NCI-H2107 (cell line): ENCODE measurements at regions not wholly inside any gene's neighbourhood (a gene's known extent, or its start where the extent isn't known, plus 50 kb on each side); places are given as distances from the start of the nearest gene placed in this dataset.

ENCODE experiments used
- DNase-seq: peaks from one replicate; lab custom pipeline; 2025; lab: John Stamatoyannopoulos, UW

- DNase-seq = no peak
Measured at GRCh38 chr3:137204409-137204808, 246.6 kb downstream of the IL20RB start.

- DNase-seq = no peak
Measured at GRCh38 chr3:137205394-137206045, 247.7 kb downstream of the IL20RB start.

GRCh38 chr3:137207616-137208015 is 249.8 kb downstream of the IL20RB start:
- DNase-seq = no peak

- DNase-seq = no peak
Measured at GRCh38 chr3:137217733-137218132, 259.9 kb downstream of the IL20RB start.

GRCh38 chr3:137219801-137220445 is 262.1 kb downstream of the IL20RB start:
- no peak for DNase-seq

GRCh38 chr3:137222736-137223225 is 265.0 kb downstream of the IL20RB start:
- DNase-seq = no peak

- no peak for DNase-seq
Measured at GRCh38 chr3:137224464-137224863, 266.7 kb downstream of the IL20RB start.

- DNase-seq = no peak
Measured at GRCh38 chr3:137242836-137243400, 285.1 kb downstream of the IL20RB start.

DNA sequence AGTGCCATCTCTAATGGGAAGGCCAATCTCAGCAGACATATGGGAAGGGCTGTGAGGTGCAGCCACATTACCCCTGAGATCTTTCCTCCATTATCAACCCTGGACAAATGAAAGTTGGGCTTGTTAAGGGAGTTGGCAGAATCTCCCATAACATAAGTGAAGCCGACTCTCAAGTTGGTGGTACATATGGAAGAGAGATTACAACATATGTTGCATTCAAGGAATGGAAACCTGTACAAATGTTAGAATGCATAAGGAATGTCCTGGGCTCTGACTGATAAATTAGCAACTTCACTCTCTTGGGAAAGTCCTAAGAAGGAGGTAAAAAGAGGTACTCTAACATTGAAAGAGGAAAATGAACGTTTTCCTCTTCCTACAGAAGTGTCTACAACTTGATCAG is 288.7 kb downstream of the IL20RB start:
- no peak for DNase-seq

GRCh38 chr3:137249311-137249940 is 291.6 kb downstream of the IL20RB start:
- DNase-seq = no peak

- no peak for DNase-seq
Measured at GRCh38 chr3:137259089-137259488, 301.3 kb downstream of the IL20RB start.

GRCh38 chr3:137259701-137260100 is 301.9 kb downstream of the IL20RB start:
- DNase-seq = no peak

GRCh38 chr3:137264071-137264820 is 306.5 kb downstream of the IL20RB start:
- DNase-seq = peak; percentile 76

- no peak for DNase-seq
Measured at GRCh38 chr3:137264843-137265330, 307.1 kb downstream of the IL20RB start.

DNA sequence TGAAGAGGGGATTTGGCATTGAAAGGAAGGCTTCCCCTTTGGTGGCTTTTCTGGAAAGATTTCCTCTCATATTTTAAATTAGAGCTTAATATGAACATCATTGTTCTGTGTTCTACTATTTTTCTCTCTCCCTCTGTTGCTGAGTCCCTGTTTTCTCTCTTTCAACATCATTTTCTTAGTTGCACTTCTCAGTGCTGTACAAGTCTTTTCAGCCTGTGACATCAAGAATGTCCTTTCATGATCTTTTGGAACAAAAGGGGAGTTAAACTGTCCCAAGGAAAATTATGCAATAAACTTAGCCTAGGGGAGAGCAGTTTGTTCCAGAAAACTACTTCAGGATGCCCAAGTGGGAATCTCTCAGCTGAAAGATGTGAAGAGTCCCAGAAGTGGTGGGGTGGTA is 325.1 kb downstream of the IL20RB start:
- no peak for DNase-seq

- no peak for DNase-seq
Measured at GRCh38 chr3:137285924-137286323, 328.1 kb downstream of the IL20RB start.

DNA sequence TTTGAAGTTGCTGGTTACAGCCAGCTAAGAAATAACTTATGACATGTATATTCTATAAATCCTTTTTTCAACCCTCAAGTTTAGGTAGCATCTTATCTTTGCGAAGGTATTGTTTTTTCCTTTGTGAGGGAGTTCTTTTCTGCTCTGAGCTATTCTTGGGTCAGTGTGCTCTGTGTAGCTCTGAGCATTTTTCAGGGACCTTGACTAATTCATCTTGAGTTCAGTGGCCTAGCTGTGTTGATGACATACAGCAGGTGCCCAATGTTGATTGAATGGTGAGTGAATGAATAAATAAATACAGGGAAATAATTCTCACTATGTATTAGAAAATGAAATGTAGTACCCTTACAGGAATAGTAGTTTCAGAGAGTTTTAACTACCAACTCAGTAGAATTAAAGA is 335.3 kb downstream of the IL20RB start:
- DNase-seq = no peak

- DNase-seq = no peak
Measured at GRCh38 chr3:137294139-137294538, 336.4 kb downstream of the IL20RB start.

GRCh38 chr3:137294839-137295238 is 337.1 kb downstream of the IL20RB start:
- no peak for DNase-seq

DNA sequence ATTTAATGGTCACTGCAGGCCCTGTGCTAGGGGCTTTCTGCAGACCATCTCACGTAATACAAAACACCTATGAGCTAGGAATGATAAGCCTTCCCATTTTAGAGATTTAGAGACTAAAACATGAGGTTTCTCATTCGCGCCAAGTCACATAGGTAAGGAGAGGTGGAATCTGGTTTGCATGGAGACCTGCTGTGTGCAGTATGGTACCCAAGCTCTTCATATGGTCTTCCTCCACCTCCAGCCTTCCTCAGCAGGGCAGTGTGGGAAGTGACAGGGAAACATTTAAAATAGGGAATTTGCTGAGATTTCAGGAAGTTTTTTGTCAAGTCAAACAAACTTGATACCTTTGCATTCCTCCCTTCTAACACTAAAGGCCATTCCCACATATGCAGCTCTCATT is 337.6 kb downstream of the IL20RB start:
- DNase-seq = no peak

DNA sequence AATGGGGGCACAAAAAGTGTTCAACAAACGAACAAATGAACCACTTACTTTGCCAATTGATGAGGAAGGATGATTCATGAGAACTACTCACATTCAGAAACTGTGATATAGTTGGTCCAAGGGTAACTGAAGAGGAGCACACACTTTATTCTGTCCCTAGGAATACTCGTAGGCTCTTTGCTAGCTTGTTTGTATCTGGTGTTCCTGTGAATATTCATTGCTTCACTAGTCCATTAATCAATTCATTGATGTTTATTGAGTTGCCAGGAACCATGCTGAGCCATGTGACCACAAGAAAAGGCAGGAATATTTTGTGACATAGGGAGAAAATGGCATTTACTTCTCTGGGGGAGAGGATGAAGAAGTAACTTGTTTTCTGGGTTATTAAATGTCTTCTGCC is 338.3 kb downstream of the IL20RB start:
- no peak for DNase-seq

DNA sequence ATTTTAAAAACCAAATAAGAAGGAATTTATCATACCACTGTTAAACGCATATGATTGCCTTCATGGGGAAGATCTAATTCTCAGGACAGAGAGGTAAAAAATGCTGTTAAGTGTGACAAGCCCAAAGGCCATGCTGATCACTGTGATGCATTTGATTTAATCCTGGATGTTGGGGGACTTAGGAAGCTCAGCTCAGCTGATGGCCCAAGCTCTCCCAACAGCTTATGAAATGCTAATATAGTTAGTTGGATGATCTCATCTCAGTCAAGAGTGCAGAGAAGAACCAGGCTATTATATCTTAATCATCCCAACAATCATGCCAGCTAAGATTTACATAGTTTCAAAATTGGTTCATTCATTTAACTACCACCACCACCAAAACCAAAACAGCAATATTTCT is 340.0 kb downstream of the IL20RB start:
- no peak for DNase-seq
